GM23338 (cell line): ENCODE measurements at regions not wholly inside any gene's neighbourhood (a gene's known extent, or its start where the extent isn't known, plus 50 kb on each side); places are given as distances from the start of the nearest gene placed in this dataset.

ENCODE experiments used
- ATAC-seq: fragments of 200-7000 bp; cut with Tn5 transposase; 3 replicates; pipeline ENCODE4 v1.9.1; 2020
- DNase-seq: peaks from one replicate; pipeline ENCODE4 v3.0.0-alpha.2; 2015; ENCODE audit warnings: low spot score
- H2AFZ ChIP-seq: fragments of 200-600 bp; sonication (generic); 2 replicates; pipeline ENCODE4 v1.8.0; 2016; ENCODE audit warnings: antibody characterized with exemption, mild to moderate bottlenecking, moderate library complexity
- H3F3A ChIP-seq: fragments of 200-600 bp; sonication (generic); replicated peaks from 2 replicates; pipeline ENCODE4 v1.8.0; 2017; ENCODE audit warnings: antibody characterized with exemption, mixed run types, low read depth
- H3K27ac ChIP-seq: fragments of 200-600 bp; sonication (generic); 2 replicates; pipeline ENCODE4 v1.6.1; 2016; ENCODE audit warnings: low read depth
- H3K27me3 ChIP-seq: fragments of 200-600 bp; sonication (generic); 2 replicates; pipeline ENCODE4 v1.8.0; 2016; ENCODE audit warnings: mild to moderate bottlenecking, mixed run types, moderate library complexity; ENCODE audit not compliant: insufficient read depth
- H3K36me3 ChIP-seq: fragments of 200-600 bp; sonication (generic); 2 replicates; pipeline ENCODE4 v1.8.0; 2016; ENCODE audit warnings: mild to moderate bottlenecking; ENCODE audit not compliant: insufficient read depth
- H3K4me1 ChIP-seq: fragments of 200-600 bp; sonication (generic); 2 replicates; pipeline ENCODE4 v1.8.0; 2016; ENCODE audit warnings: mild to moderate bottlenecking, moderate library complexity; ENCODE audit not compliant: insufficient read depth
- H3K4me2 ChIP-seq: fragments of 200-600 bp; sonication (generic); 2 replicates; pipeline ENCODE4 v1.7.1; 2017; ENCODE audit warnings: mixed run types
- H3K4me3 ChIP-seq: fragments of 200-600 bp; sonication (generic); 2 replicates; pipeline ENCODE4 v1.6.1; 2016; ENCODE audit warnings: mixed run types
- H3K79me2 ChIP-seq: fragments of 200-600 bp; sonication (generic); replicated peaks from 2 replicates; pipeline ENCODE4 v1.8.0; 2017; ENCODE audit warnings: mild to moderate bottlenecking; ENCODE audit not compliant: insufficient read depth
- H3K9me2 ChIP-seq: fragments of 200-600 bp; sonication (generic); 2 replicates; pipeline ENCODE4 v1.8.0; 2017; ENCODE audit not compliant: insufficient read depth
- H4K20me1 ChIP-seq: fragments of 200-600 bp; sonication (generic); replicated peaks from 2 replicates; pipeline ENCODE4 v1.8.0; 2017; ENCODE audit warnings: mild to moderate bottlenecking; ENCODE audit not compliant: insufficient read depth
- H3K27ac Mint-ChIP-seq: 2 replicates; pipeline ENCODE4 v1.8.0; 2020; ENCODE audit warnings: inconsistent platforms, mild to moderate bottlenecking, moderate library complexity, mixed read lengths
- H3K27me3 Mint-ChIP-seq: 3 replicates; pipeline ENCODE4 v1.8.0; 2022; ENCODE audit warnings: low read depth, mild to moderate bottlenecking, moderate library complexity, mixed read lengths, inconsistent platforms; ENCODE audit not compliant: insufficient read depth, poor library complexity
- H3K36me3 Mint-ChIP-seq: 3 replicates; pipeline ENCODE4 v1.8.0; 2021; ENCODE audit warnings: low read depth, mild to moderate bottlenecking, inconsistent platforms, moderate library complexity, mixed read lengths
- H3K4me1 Mint-ChIP-seq: 3 replicates; pipeline ENCODE4 v1.8.0; 2020; ENCODE audit warnings: mild to moderate bottlenecking, inconsistent platforms, mixed read lengths
- H3K4me3 Mint-ChIP-seq: 3 replicates; pipeline ENCODE4 v1.8.0; 2021; ENCODE audit warnings: moderate library complexity, mild to moderate bottlenecking, inconsistent platforms, mixed read lengths
- H3K9me3 Mint-ChIP-seq: 3 replicates; pipeline ENCODE4 v1.8.0; 2020; ENCODE audit warnings: moderate library complexity, mild to moderate bottlenecking, inconsistent platforms, mixed read lengths
- CREB1 ChIP-seq: fragments of 250-450 bp; sonication (Bioruptor Pico); IDR thresholded peaks from 2 replicates; pipeline ENCODE4 v1.5.0; 2020; ENCODE audit warnings: low read depth, mild to moderate bottlenecking, moderate library complexity
- JUNB ChIP-seq: IDR thresholded peaks from one replicate; pipeline ENCODE4 v1.6.1; 2016; ENCODE audit warnings: antibody characterized with exemption; ENCODE audit not compliant: unreplicated experiment
- POLR2AphosphoS5 ChIP-seq: IDR thresholded peaks from 2 replicates; pipeline ENCODE4 v1.6.1; 2016; ENCODE audit warnings: antibody characterized with exemption, low read depth
- STAT1 ChIP-seq: IDR thresholded peaks from one replicate; pipeline ENCODE4 v1.6.1; 2016; ENCODE audit warnings: antibody characterized with exemption; ENCODE audit not compliant: unreplicated experiment
- ZNF114 ChIP-seq: fragments of 250-450 bp; sonication (Bioruptor Pico); IDR thresholded peaks from 2 replicates; pipeline ENCODE4 v1.5.0; 2020; ENCODE audit warnings: mild to moderate bottlenecking, moderate library complexity
- ZNF331 ChIP-seq: fragments of 250-450 bp; sonication (Bioruptor Pico); IDR thresholded peaks from 2 replicates; pipeline ENCODE4 v1.5.0; 2020; ENCODE audit warnings: low read depth, mild to moderate bottlenecking, moderate library complexity
- TF ChIP-seq, protein P1 (sequence below): IDR thresholded peaks from 2 replicates; pipeline ENCODE4 v1.6.1; 2016; ENCODE audit warnings: antibody characterized with exemption
- TF ChIP-seq, protein P2 (sequence below), 2 experiments: fragments of 200-600 bp in 1 of 2; sonication (generic) in 1 of 2; conservative IDR thresholded peaks; 2 replicates each; pipeline versions ENCODE4 v1.5.1 to v1.6.1; 2016 to 2017; ENCODE audit warnings: antibody characterized with exemption in 2 of 2, low read depth in 2 of 2, mild to moderate bottlenecking in 2 of 2, moderate library complexity in 1 of 2
- TF ChIP-seq, protein P3 (sequence below): IDR thresholded peaks from one replicate; pipeline ENCODE4 v1.6.1; 2018; ENCODE audit warnings: antibody characterized with exemption; ENCODE audit not compliant: unreplicated experiment
- TF ChIP-seq, protein P4 (sequence below): fragments of 250-450 bp; sonication (Bioruptor Pico); IDR thresholded peaks from 2 replicates; pipeline ENCODE4 v1.5.0; 2020; ENCODE audit warnings: mild to moderate bottlenecking, moderate library complexity

DNA sequence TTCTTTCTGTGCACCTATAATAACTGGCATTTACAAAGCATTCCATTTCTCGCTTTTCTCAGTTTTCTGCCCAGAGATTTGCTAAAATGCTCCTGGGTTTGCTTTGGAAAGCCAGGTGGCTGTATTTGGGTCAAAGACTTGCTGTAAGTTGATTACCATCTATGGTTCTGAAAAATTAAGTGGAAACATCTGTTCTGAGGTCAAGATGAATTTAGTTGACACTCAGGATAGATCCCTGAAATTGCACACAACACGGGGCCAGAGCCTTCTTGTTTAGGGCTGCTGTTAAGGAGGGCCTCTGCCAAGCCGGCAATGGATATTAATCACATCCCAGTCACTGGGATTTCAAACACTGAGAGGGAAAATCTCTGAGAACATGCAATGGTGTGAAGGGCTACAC is 111.6 kb upstream of the GLI3 start:
- H3K4me1 Mint-ChIP-seq: peaks cover 24% of the 10 kb centered on the region
- Histone ChIP-seq H2AFZ (0 out of 2 replicates have a peak overlapping the region, but pooled peaks have one; percentile 30), H3F3A (no peaks in the 10 kb centered on the region), H3K9me2 (no peaks in the 10 kb centered on the region), H3K4me3 (no peak overlapping the region), H3K27me3 (no peaks in the 10 kb centered on the region), H4K20me1 (no peaks in the 10 kb centered on the region), H3K36me3 (no peaks in the 10 kb centered on the region), H3K27ac (no peak overlapping the region), H3K4me1 (peaks cover 17% of the 10 kb centered on the region), H3K4me2 (no peak overlapping the region), H3K79me2 (no peaks in the 10 kb centered on the region)
- TF ChIP-seq, protein P1, sequence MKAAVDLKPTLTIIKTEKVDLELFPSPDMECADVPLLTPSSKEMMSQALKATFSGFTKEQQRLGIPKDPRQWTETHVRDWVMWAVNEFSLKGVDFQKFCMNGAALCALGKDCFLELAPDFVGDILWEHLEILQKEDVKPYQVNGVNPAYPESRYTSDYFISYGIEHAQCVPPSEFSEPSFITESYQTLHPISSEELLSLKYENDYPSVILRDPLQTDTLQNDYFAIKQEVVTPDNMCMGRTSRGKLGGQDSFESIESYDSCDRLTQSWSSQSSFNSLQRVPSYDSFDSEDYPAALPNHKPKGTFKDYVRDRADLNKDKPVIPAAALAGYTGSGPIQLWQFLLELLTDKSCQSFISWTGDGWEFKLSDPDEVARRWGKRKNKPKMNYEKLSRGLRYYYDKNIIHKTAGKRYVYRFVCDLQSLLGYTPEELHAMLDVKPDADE: no peak
- TF ChIP-seq POLR2AphosphoS5 (no peak), ZNF114 (CRISPR knock-in tag) (no peak), JUNB (no peak), STAT1 (no peak), CREB1 (CRISPR knock-in tag) (no peak), ZNF331 (CRISPR knock-in tag) (no peak)
- TF ChIP-seq, protein P2, sequence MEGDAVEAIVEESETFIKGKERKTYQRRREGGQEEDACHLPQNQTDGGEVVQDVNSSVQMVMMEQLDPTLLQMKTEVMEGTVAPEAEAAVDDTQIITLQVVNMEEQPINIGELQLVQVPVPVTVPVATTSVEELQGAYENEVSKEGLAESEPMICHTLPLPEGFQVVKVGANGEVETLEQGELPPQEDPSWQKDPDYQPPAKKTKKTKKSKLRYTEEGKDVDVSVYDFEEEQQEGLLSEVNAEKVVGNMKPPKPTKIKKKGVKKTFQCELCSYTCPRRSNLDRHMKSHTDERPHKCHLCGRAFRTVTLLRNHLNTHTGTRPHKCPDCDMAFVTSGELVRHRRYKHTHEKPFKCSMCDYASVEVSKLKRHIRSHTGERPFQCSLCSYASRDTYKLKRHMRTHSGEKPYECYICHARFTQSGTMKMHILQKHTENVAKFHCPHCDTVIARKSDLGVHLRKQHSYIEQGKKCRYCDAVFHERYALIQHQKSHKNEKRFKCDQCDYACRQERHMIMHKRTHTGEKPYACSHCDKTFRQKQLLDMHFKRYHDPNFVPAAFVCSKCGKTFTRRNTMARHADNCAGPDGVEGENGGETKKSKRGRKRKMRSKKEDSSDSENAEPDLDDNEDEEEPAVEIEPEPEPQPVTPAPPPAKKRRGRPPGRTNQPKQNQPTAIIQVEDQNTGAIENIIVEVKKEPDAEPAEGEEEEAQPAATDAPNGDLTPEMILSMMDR (conservative IDR thresholded peaks at IDR 0.05; ENCODE audit: low read depth in 2 of 2): no peak
- TF ChIP-seq, protein P3, sequence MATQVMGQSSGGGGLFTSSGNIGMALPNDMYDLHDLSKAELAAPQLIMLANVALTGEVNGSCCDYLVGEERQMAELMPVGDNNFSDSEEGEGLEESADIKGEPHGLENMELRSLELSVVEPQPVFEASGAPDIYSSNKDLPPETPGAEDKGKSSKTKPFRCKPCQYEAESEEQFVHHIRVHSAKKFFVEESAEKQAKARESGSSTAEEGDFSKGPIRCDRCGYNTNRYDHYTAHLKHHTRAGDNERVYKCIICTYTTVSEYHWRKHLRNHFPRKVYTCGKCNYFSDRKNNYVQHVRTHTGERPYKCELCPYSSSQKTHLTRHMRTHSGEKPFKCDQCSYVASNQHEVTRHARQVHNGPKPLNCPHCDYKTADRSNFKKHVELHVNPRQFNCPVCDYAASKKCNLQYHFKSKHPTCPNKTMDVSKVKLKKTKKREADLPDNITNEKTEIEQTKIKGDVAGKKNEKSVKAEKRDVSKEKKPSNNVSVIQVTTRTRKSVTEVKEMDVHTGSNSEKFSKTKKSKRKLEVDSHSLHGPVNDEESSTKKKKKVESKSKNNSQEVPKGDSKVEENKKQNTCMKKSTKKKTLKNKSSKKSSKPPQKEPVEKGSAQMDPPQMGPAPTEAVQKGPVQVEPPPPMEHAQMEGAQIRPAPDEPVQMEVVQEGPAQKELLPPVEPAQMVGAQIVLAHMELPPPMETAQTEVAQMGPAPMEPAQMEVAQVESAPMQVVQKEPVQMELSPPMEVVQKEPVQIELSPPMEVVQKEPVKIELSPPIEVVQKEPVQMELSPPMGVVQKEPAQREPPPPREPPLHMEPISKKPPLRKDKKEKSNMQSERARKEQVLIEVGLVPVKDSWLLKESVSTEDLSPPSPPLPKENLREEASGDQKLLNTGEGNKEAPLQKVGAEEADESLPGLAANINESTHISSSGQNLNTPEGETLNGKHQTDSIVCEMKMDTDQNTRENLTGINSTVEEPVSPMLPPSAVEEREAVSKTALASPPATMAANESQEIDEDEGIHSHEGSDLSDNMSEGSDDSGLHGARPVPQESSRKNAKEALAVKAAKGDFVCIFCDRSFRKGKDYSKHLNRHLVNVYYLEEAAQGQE: no peak
- TF ChIP-seq, protein P4, sequence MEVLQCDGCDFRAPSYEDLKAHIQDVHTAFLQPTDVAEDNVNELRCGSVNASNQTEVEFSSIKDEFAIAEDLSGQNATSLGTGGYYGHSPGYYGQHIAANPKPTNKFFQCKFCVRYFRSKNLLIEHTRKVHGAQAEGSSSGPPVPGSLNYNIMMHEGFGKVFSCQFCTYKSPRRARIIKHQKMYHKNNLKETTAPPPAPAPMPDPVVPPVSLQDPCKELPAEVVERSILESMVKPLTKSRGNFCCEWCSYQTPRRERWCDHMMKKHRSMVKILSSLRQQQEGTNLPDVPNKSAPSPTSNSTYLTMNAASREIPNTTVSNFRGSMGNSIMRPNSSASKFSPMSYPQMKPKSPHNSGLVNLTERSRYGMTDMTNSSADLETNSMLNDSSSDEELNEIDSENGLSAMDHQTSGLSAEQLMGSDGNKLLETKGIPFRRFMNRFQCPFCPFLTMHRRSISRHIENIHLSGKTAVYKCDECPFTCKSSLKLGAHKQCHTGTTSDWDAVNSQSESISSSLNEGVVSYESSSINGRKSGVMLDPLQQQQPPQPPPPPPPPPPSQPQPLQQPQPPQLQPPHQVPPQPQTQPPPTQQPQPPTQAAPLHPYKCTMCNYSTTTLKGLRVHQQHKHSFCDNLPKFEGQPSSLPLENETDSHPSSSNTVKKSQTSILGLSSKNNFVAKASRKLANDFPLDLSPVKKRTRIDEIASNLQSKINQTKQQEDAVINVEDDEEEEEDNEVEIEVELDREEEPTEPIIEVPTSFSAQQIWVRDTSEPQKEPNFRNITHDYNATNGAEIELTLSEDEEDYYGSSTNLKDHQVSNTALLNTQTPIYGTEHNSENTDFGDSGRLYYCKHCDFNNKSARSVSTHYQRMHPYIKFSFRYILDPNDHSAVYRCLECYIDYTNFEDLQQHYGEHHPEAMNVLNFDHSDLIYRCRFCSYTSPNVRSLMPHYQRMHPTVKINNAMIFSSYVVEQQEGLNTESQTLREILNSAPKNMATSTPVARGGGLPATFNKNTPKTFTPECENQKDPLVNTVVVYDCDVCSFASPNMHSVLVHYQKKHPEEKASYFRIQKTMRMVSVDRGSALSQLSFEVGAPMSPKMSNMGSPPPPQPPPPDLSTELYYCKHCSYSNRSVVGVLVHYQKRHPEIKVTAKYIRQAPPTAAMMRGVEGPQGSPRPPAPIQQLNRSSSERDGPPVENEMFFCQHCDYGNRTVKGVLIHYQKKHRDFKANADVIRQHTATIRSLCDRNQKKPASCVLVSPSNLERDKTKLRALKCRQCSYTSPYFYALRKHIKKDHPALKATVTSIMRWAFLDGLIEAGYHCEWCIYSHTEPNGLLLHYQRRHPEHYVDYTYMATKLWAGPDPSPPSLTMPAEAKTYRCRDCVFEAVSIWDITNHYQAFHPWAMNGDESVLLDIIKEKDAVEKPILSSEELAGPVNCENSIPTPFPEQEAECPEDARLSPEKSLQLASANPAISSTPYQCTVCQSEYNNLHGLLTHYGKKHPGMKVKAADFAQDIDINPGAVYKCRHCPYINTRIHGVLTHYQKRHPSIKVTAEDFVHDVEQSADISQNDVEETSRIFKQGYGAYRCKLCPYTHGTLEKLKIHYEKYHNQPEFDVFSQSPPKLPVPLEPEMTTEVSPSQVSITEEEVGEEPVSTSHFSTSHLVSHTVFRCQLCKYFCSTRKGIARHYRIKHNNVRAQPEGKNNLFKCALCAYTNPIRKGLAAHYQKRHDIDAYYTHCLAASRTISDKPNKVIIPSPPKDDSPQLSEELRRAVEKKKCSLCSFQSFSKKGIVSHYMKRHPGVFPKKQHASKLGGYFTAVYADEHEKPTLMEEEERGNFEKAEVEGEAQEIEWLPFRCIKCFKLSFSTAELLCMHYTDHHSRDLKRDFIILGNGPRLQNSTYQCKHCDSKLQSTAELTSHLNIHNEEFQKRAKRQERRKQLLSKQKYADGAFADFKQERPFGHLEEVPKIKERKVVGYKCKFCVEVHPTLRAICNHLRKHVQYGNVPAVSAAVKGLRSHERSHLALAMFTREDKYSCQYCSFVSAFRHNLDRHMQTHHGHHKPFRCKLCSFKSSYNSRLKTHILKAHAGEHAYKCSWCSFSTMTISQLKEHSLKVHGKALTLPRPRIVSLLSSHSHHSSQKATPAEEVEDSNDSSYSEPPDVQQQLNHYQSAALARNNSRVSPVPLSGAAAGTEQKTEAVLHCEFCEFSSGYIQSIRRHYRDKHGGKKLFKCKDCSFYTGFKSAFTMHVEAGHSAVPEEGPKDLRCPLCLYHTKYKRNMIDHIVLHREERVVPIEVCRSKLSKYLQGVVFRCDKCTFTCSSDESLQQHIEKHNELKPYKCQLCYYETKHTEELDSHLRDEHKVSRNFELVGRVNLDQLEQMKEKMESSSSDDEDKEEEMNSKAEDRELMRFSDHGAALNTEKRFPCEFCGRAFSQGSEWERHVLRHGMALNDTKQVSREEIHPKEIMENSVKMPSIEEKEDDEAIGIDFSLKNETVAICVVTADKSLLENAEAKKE: no peak
- H3K27ac Mint-ChIP-seq: no peak overlapping the region
- H3K36me3 Mint-ChIP-seq: no peaks in the 10 kb centered on the region
- ATAC-seq (no peak), DNase-seq (no peak)
- H3K4me3 Mint-ChIP-seq: no peak overlapping the region
- no peaks in the 10 kb centered on the region for H3K9me3 Mint-ChIP-seq
- no peaks in the 10 kb centered on the region for H3K27me3 Mint-ChIP-seq
